ENCODE measurements at regions not wholly inside any gene's neighbourhood (a gene's known extent, or its start where the extent isn't known, plus 50 kb on each side); places are given as distances from the start of the nearest gene placed in this dataset.

- no peak for DNase-seq
Observed at GRCh38 chr2:185152186-185152585, 553.9 kb downstream of the ZNF804A start.

GRCh38 chr2:185161701-185162100 lies 563.4 kb downstream of the ZNF804A start:
- no peak for DNase-seq

- DNase-seq, result no peak
Observed at GRCh38 chr2:185174353-185174752, 564.3 kb upstream of the FSIP2 start.

- DNase-seq, result no peak
Observed at GRCh38 chr2:185179743-185180142, 558.9 kb upstream of the FSIP2 start.

- DNase-seq, result no peak
Observed at GRCh38 chr2:185181901-185182300, 556.7 kb upstream of the FSIP2 start.

- DNase-seq, result no peak
Observed at GRCh38 chr2:185185044-185185443, 553.6 kb upstream of the FSIP2 start.

GRCh38 chr2:185187421-185187820 lies 551.2 kb upstream of the FSIP2 start:
- DNase-seq, result no peak

GRCh38 chr2:185188656-185189055 lies 549.9 kb upstream of the FSIP2 start:
- DNase-seq, result no peak

GRCh38 chr2:185201063-185201462 lies 537.5 kb upstream of the FSIP2 start:
- no peak for DNase-seq

GRCh38 chr2:185202381-185202780 lies 536.2 kb upstream of the FSIP2 start:
- DNase-seq, result no peak

- DNase-seq, result no peak
Observed at GRCh38 chr2:185202945-185203528, 535.6 kb upstream of the FSIP2 start.

GRCh38 chr2:185208261-185208660 lies 530.3 kb upstream of the FSIP2 start:
- peak; percentile 31 for DNase-seq

- DNase-seq, result no peak
Observed at GRCh38 chr2:185215497-185215896, 523.1 kb upstream of the FSIP2 start.

- DNase-seq, result no peak
Observed at GRCh38 chr2:185219981-185220380, 518.6 kb upstream of the FSIP2 start.

GRCh38 chr2:185222311-185222710 lies 516.3 kb upstream of the FSIP2 start:
- no peak for DNase-seq

GRCh38 chr2:185227391-185227790 lies 511.2 kb upstream of the FSIP2 start:
- DNase-seq, result no peak

GRCh38 chr2:185239491-185239890 lies 499.1 kb upstream of the FSIP2 start:
- DNase-seq, result no peak

- DNase-seq, result no peak
Observed at GRCh38 chr2:185240796-185241195, 497.8 kb upstream of the FSIP2 start.

- no peak for DNase-seq
Observed at GRCh38 chr2:185241556-185241955, 497.0 kb upstream of the FSIP2 start.

- no peak for DNase-seq
Observed at GRCh38 chr2:185242462-185242861, 496.1 kb upstream of the FSIP2 start.

GRCh38 chr2:185245216-185245615 lies 493.4 kb upstream of the FSIP2 start:
- no peak for DNase-seq

GRCh38 chr2:185245806-185246205 lies 492.8 kb upstream of the FSIP2 start:
- no peak for DNase-seq

GRCh38 chr2:185246717-185247116 lies 491.9 kb upstream of the FSIP2 start:
- DNase-seq, result no peak

GRCh38 chr2:185255566-185255965 lies 483.0 kb upstream of the FSIP2 start:
- DNase-seq, result no peak

GRCh38 chr2:185265747-185266146 lies 472.9 kb upstream of the FSIP2 start:
- DNase-seq, result no peak

- no peak for DNase-seq
Observed at GRCh38 chr2:185268651-185269050, 470.0 kb upstream of the FSIP2 start.
